ENCODE measurements at regions not wholly inside any gene's neighbourhood (a gene's known extent, or its start where the extent isn't known, plus 50 kb on each side); places are given as distances from the start of the nearest gene placed in this dataset.

- no peaks in the 10 kb centered on the region for H3K36me3 ChIP-seq (ENCODE audit: control insufficient read depth in 1 of 2, insufficient read depth in 2 of 2, low read length in 2 of 2)
- POLR2A ChIA-PET, result no interaction called here
- no peak overlapping the region for H2AFZ ChIP-seq (ENCODE audit: low read depth, low read length, poor library complexity, severe bottlenecking)
Measured at GRCh38 chr9:29850664-29851063, 2277.4 kb upstream of the C9orf72 start.

More at GRCh38 chr9:29850664-29851063, 2277.4 kb upstream of the C9orf72 start:
- H3K4me3 ChIP-seq (replicated peaks in 1 of 2; ENCODE audit: low read depth in 1 of 2, low read length in 2 of 2), result no peak overlapping the region
- DNase-seq (ENCODE audit: low read depth, low spot score), result no peak
- TF ChIP-seq ZNF274 (IDR thresholded peaks at IDR 0.05; ENCODE audit: low read depth, low read length) (no peak), EGR1 (IDR thresholded peaks at IDR 0.05; ENCODE audit: low read depth) (no peak), YY1 (IDR thresholded peaks at IDR 0.05; ENCODE audit: extremely low read depth, insufficient replicate concordance, low read depth, low read length) (no peak), SIN3A (IDR thresholded peaks at IDR 0.05; ENCODE audit: low read depth) (no peak), RAD21 (IDR thresholded peaks at IDR 0.05; ENCODE audit: low read depth) (no peak), CTCF (IDR thresholded peaks at IDR 0.05 in 2 of 3, conservative IDR thresholded peaks at IDR 0.05 in 1 of 3; ENCODE audit: borderline replicate concordance in 1 of 3, insufficient read depth in 1 of 3, low read depth in 2 of 3, low read length in 2 of 3) (no peak), POLR2AphosphoS5 (IDR thresholded peaks at IDR 0.05; ENCODE audit: low read depth, low read length) (no peak), SP1 (IDR thresholded peaks at IDR 0.05; ENCODE audit: low read depth) (no peak), REST (IDR thresholded peaks at IDR 0.05; ENCODE audit: low read depth) (no peak), CEBPB (IDR thresholded peaks at IDR 0.05; ENCODE audit: low read depth) (no peak), ZFX (IDR thresholded peaks at IDR 0.05) (no peak)
- H3K27me3 ChIP-seq (ENCODE audit: insufficient read depth, low read length), result no peaks in the 10 kb centered on the region
- no peaks in the 10 kb centered on the region for H3K9me2 ChIP-seq (ENCODE audit: insufficient read depth)
- H3K9me3 ChIP-seq (ENCODE audit: control insufficient read depth in 1 of 2, insufficient read depth in 1 of 2, low read depth in 1 of 2, low read length in 2 of 2), result no peaks in the 10 kb centered on the region
- no peaks in the 10 kb centered on the region for H4K20me1 ChIP-seq (ENCODE audit: insufficient read depth)
- ChIA-PET CTCF (no interaction called here), RAD21 (ENCODE audit: low non-redundant PET in 1 of 2, low total read pairs in 2 of 2, uncharacterized antibody in 2 of 2, unreplicated experiment in 2 of 2) (no interaction called here)
- no TSS peak for BruUV-seq (replicated peaks)
- H3K79me2 ChIP-seq (ENCODE audit: insufficient read depth, low read length), result no peaks in the 10 kb centered on the region
- no peaks in the 10 kb centered on the region for H3K4me1 ChIP-seq (ENCODE audit: control insufficient read depth in 1 of 2, insufficient read depth in 2 of 2, low read length in 2 of 2)
- no peak overlapping the region for H3K27ac ChIP-seq (ENCODE audit: low read depth, low read length)
- no peak overlapping the region for H3K9ac ChIP-seq (ENCODE audit: low read length)
- intact Hi-C loops (cut with micrococcal nuclease), result no loop called here
- H3K4me2 ChIP-seq (ENCODE audit: low read length), result no peak overlapping the region
- ATAC-seq, result no peak
